Rectal smooth muscle tissue (tissue), 1 donor: ENCODE measurements at regions not wholly inside any gene's neighbourhood (a gene's known extent, or its start where the extent isn't known, plus 50 kb on each side); places are given as distances from the start of the nearest gene placed in this dataset.
"Not testable (repeated sequence)": the region's sequence is repeated elsewhere in the genome, so short reads cannot be mapped to it uniquely, and the experiment has no call there.

Source experiments
- H3K27ac ChIP-seq: one replicate; pipeline ENCODE4 v1.7.0; 2013; ENCODE audit warnings: low read depth, low read length, inconsistent platforms
- H3K27me3 ChIP-seq: one replicate; pipeline ENCODE4 v1.7.0; 2013; ENCODE audit warnings: low read length; ENCODE audit not compliant: control insufficient read depth, insufficient read depth
- H3K36me3 ChIP-seq: one replicate; pipeline ENCODE4 v1.7.0; 2013; ENCODE audit warnings: low read length; ENCODE audit not compliant: control insufficient read depth, insufficient read depth
- H3K4me1 ChIP-seq: one replicate; pipeline ENCODE4 v1.7.0; 2013; ENCODE audit warnings: low read length; ENCODE audit not compliant: control insufficient read depth, insufficient read depth
- H3K4me3 ChIP-seq: one replicate; pipeline ENCODE4 v1.7.0; 2013; ENCODE audit warnings: low read length
- H3K9ac ChIP-seq: one replicate; pipeline ENCODE4 v1.7.0; 2013; ENCODE audit warnings: low read length

DNA sequence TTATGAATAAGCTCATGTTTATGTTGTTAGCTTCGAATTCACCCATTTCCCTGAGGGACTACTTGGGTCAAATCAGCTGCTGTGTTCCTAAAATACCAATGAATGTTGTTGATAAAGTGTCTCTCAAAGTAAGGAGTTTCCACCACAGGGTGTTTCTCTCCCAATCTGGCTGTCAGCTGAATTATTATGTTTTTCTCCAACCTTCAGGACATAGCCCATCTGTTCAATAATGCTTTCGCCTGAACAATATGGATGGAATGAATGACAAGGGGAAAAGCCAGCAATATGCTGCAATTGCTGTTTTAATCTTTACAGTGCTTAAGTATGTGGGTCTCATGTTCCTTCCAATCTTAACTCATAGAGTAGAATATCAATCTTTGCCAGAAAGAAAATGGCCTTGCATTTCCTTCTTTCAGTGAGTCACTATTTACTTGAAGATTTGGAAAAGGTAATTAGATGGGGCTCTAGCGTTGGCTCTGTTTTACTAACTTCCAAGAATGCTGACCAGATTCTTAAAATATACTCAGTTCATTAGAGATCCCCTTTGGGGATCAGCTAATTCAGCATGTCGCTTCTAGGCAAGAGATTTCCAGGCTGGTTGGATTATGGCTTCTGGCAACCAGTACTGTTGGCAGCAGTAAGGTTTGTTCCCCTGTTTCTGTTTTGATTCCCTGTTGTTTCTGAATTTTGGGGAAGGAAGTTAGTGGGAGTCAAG, 410.5 kb downstream of the PPP3CA start:
- no peaks in the 10 kb centered on the region for H3K27me3 ChIP-seq
- H3K36me3 ChIP-seq: no peaks in the 10 kb centered on the region
- H3K27ac ChIP-seq: no peak overlapping the region
- H3K4me3 ChIP-seq: no peak overlapping the region
- H3K4me1 ChIP-seq: no peaks in the 10 kb centered on the region
- H3K9ac ChIP-seq: no peak overlapping the region

DNA sequence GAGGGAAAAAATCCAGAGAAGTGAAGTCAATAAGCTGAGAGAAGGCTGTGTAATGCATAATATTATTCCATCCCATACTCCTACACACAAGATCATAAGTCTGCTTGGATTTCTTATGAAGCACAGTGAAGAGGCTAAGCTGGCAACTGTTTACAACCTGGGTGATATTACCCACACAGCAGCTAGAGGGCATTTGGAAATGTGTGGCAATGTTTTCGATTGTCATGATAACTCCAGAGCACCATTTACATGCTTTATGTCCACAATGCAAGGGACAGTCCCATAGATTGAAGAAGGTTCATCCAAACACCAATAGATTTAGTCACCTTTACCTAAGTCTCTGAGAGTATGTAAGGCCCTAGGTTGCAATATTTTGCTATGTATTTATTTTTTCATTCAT, 412.2 kb downstream of the PPP3CA start:
- Histone ChIP-seq H3K4me1 (no peaks in the 10 kb centered on the region), H3K36me3 (no peaks in the 10 kb centered on the region), H3K4me3 (no peak overlapping the region), H3K27me3 (no peaks in the 10 kb centered on the region), H3K9ac (no peak overlapping the region), H3K27ac (no peak overlapping the region)

DNA sequence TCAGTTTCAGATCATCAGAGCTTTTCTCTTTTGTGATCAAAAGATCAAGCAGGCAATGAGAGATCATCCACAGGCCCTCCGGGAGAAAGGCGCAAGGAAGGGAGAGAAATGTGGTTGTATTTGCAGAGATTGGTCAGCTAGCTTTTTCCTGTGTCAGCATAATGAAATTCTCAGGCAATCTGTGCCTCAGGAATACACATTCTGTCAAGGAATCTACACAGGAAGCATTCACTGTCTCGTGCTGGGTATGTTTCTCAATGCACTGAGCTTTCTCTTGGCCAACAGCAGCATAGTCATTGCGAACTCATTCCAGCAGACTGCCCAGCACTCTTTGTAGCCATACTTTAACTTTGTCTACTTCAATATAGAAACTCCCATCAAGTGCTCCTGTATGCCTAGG, 413.7 kb downstream of the PPP3CA start:
- Histone ChIP-seq H3K27ac (no peak overlapping the region), H3K27me3 (no peaks in the 10 kb centered on the region), H3K4me3 (no peak overlapping the region), H3K4me1 (no peaks in the 10 kb centered on the region), H3K36me3 (no peaks in the 10 kb centered on the region), H3K9ac (no peak overlapping the region)

DNA sequence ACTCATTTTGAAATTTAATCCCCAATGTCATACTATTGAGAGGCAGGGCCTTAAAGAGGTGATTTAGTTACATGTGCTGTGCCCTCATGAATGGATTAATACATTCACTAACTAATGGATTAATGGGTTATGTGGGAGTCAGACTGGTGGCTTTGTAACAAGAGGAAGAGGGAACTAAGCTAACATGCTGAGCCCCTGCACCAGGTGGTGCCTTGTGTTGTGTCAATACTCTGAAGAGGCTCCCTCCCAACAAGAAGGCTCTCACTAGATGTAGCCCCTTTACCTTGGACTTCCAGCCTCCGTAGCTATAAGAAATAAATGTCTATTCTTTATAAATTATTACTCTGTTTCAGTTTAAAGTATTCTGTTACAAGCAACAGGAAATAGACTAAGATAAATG, 411.9 kb upstream of the EMCN start:
- H3K4me3 ChIP-seq: no peak overlapping the region
- H3K4me1 ChIP-seq: no peaks in the 10 kb centered on the region
- H3K27me3 ChIP-seq: no peaks in the 10 kb centered on the region
- H3K9ac ChIP-seq: no peak overlapping the region
- H3K27ac ChIP-seq: no peak overlapping the region
- no peaks in the 10 kb centered on the region for H3K36me3 ChIP-seq

DNA sequence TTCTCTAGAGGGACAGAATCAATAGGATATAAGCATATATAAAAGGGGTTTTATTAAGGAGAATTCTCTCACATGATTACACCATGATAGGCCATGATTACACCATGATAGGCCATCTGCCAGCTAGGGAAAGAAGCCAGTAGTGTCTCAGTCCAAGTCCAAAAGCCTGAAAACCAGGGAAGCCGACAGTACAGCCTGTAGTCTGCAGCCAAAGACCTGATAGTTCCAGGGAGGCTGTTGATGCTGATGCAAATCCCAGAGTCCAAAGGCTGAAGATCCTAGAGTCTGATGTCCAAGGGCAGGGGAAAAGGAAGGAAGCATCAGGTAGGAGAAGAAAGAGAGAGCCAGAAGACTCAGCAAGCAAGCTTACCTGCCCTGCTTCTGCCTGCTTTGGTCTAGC, 411.3 kb upstream of the EMCN start:
- H3K9ac ChIP-seq: no peak overlapping the region
- no peaks in the 10 kb centered on the region for H3K4me1 ChIP-seq
- H3K36me3 ChIP-seq: no peaks in the 10 kb centered on the region
- H3K27me3 ChIP-seq: no peaks in the 10 kb centered on the region
- H3K27ac ChIP-seq: no peak overlapping the region
- no peak overlapping the region for H3K4me3 ChIP-seq

DNA sequence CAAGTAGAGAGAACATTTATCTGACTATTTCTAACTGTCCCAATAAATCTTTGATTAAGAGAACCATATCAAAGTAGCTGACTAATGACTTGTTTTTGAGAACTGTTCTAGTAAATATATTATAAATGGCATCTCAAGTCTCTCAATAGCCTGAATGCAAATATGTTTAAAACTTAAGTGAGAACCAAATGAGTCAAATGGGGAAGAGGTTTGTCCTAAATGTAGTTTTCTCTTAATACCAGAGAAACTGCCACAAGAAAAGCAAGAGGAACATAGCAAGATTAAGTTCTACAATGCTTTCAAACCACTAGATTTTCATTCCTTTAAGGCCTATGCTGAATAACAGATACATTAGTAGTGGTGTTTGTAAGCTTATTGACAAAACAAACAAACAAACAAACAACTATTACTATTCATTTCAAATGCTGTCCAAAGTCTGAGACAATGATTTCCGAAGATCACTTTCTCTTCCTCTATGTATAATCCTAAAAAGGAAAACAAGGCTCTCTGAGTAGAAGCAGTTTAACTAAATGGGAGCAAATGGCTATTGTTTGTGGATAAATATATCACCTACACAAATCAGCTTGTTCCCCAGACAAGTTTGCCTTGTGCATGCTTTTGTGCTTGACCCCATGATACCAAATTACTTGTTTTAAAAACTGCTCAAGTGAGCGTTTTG, 408.4 kb upstream of the EMCN start:
- no peaks in the 10 kb centered on the region for H3K4me1 ChIP-seq
- H3K4me3 ChIP-seq: no peak overlapping the region
- H3K9ac ChIP-seq: no peak overlapping the region
- no peaks in the 10 kb centered on the region for H3K27me3 ChIP-seq
- no peaks in the 10 kb centered on the region for H3K36me3 ChIP-seq
- no peak overlapping the region for H3K27ac ChIP-seq

DNA sequence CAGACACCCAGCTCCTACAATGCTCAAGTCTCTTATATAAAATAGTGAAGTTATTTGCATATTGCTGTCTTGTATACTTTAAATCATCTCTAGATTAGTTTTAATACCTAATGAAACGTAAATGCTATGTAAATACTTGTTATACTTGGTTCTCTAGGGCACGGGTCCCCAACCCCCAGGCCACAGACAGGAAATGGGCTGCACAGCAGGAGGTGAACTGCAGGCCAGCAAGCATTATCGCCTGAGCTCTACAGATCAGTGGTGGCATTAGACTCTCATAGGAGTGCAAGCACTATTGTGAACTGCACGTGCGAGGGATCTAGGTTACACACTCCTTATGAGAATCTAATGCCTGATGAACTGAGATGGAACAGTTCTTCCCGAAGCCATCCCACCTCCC, 395.9 kb upstream of the EMCN start:
- Histone ChIP-seq H3K4me1 (no peaks in the 10 kb centered on the region), H3K27me3 (no peaks in the 10 kb centered on the region), H3K4me3 (no peak overlapping the region)

DNA sequence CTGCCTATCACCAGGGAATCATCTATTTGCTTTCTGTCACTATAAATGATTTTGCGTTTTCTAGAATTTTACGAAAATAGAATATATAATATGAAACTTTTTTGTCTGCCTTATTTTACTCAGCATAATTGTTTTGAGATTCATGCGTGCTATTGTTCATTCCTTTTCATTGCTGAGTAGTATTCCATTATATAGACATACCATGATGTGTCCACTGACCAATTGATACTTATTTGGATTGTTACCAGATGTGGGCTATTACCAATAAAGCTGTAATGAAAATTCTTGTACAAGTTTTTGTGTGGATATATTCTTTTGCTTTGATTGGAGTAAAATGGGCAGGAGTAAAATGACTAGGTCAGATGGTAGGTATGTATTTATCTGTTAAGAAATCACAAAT, 390.7 kb upstream of the EMCN start:
- no peaks in the 10 kb centered on the region for H3K27me3 ChIP-seq
- H3K9ac ChIP-seq: no peak overlapping the region
- H3K4me3 ChIP-seq: no peak overlapping the region

More for the DNA sequence above, 395.9 kb upstream of the EMCN start:
- H3K36me3 ChIP-seq: no peaks in the 10 kb centered on the region
- H3K9ac ChIP-seq: no peak overlapping the region
- no peak overlapping the region for H3K27ac ChIP-seq

DNA sequence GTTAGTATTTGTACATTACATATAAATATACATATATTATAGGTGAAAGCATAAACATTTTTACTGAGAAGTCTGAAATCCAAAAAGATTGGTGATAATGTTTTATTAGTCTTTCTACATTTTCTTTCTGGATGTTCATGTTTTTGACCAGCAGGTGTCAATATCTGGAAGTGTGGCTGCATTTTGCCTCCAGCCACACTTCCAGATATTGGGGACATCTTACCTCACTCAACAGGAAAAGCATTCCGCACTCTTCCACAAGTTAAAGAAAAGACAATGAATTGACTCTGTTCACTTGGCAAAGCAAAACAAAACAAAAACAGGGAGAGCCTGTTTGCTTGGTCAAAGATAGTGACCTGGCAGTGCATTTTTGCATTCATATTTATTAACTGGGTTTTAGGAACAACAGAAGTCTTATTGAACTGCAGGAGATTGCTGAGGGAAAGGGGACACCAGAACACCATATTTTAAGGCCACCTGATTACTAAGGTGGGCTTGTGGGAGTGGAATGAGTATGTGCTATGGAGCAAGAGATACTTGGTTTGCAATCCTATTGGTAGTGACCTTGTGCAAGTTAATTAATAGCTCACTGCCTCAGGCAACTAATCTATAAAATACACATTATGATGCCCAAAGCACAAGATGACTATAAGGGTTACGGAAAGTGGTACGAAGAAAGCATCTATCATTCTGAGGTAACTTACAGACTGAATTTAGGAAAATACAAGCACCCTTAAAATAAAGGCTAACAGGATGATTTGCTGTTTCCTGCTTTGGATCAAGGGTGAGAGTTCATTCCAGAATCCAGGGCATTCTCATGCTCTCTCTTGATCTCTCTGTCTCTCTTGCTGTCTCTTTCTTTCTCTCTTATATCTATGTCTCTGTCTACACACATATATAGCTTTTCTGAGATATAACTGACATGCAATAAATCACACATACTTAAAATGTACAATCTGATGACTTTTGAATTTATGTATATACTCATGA, 389.9 kb upstream of the EMCN start:
- Histone ChIP-seq H3K4me1 (no peaks in the 10 kb centered on the region), H3K9ac (no peak overlapping the region), H3K27me3 (no peaks in the 10 kb centered on the region), H3K27ac (no peak overlapping the region), H3K4me3 (no peak overlapping the region), H3K36me3 (no peaks in the 10 kb centered on the region)

More for the DNA sequence above, 390.7 kb upstream of the EMCN start:
- H3K36me3 ChIP-seq: no peaks in the 10 kb centered on the region
- no peaks in the 10 kb centered on the region for H3K4me1 ChIP-seq
- H3K27ac ChIP-seq: no peak overlapping the region

DNA sequence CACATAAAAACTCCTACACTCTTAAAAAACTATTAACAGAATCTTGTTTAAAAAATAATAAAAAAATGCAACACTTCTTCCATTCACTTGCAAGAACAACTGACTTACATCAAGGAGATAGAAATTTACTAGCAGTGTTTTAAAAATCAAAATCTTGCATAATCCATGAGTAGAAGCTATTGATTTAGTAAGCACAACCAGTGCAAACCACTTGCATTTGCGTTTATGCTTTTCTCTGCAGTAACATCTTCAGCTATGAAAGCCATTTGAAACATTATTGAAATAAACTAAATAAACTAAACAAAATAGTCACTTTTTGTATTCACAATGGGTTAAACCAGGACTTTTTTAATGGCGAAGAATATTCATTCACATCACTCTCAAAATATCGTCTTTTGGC, 389.2 kb upstream of the EMCN start:
- Histone ChIP-seq H3K9ac (no peak overlapping the region), H3K4me3 (no peak overlapping the region), H3K4me1 (no peaks in the 10 kb centered on the region), H3K27ac (no peak overlapping the region), H3K27me3 (no peaks in the 10 kb centered on the region), H3K36me3 (no peaks in the 10 kb centered on the region)

DNA sequence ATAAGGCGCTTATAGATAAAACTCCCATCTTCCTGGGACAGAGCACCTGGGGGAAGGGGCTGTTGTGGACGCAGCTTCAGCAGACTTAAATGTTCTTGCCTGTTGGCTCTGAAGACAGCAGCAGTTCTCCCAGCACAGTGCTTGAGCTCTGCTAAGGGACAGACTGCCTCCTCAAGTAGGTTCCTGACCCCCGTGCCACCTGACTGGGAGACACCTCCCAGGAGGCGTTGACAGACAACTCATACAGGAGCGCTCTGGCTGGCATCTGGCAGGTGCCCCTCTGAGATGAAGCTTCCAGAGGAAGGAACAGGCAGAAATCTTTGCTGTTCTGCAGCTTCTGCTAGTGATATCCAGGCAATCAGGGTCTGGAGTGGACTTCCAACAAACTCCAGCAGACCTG, 383.1 kb upstream of the EMCN start:
- H3K36me3 ChIP-seq: not testable (repeated sequence)

DNA sequence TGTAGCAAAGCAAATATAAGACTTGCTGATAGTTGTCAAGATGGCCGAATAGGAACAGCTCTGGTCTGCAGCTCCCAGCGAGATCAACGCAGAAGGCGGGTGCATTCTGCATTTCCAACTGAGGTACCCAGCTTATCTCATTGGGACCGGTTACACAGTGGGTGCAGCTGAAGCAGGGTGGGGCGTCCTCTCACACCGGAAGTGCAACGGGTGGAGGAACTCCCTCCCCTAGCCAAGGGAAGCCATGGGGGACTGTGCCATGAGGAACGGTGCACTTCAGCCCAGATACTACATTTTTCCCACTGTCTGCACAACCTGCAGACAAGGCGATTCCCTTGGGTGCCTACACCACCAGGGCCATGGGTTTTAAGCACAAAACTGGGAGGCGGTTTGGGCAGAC, 382.3 kb upstream of the EMCN start:
- Histone ChIP-seq H3K9ac (no peak overlapping the region), H3K36me3 (no peaks in the 10 kb centered on the region), H3K27me3 (no peaks in the 10 kb centered on the region), H3K27ac (no peak overlapping the region), H3K4me3 (no peak overlapping the region), H3K4me1 (no peaks in the 10 kb centered on the region)

More for the DNA sequence above, 383.1 kb upstream of the EMCN start:
- H3K4me1 ChIP-seq, H3K9ac ChIP-seq, H3K27me3 ChIP-seq, H3K4me3 ChIP-seq, H3K27ac ChIP-seq: not testable (repeated sequence)
